HG02981 (cell line): ENCODE measurements at regions not wholly inside any gene's neighbourhood (a gene's known extent, or its start where the extent isn't known, plus 50 kb on each side); places are given as distances from the start of the nearest gene placed in this dataset.
A peak's percentile ranks its signal among the peaks of the same experiment; 100 is the strongest.

Experiments
- ATAC-seq: cut with Tn5 transposase; IDR thresholded peaks from one replicate; pipeline ENCODE4 v1.9.1; 2021; ENCODE audit warnings: mild to moderate bottlenecking, moderate library complexity; ENCODE audit not compliant: unreplicated experiment

- ATAC-seq = no peak
Measured at GRCh38 chr2:236964291-236964690, 121.4 kb upstream of the COPS8 start.

DNA sequence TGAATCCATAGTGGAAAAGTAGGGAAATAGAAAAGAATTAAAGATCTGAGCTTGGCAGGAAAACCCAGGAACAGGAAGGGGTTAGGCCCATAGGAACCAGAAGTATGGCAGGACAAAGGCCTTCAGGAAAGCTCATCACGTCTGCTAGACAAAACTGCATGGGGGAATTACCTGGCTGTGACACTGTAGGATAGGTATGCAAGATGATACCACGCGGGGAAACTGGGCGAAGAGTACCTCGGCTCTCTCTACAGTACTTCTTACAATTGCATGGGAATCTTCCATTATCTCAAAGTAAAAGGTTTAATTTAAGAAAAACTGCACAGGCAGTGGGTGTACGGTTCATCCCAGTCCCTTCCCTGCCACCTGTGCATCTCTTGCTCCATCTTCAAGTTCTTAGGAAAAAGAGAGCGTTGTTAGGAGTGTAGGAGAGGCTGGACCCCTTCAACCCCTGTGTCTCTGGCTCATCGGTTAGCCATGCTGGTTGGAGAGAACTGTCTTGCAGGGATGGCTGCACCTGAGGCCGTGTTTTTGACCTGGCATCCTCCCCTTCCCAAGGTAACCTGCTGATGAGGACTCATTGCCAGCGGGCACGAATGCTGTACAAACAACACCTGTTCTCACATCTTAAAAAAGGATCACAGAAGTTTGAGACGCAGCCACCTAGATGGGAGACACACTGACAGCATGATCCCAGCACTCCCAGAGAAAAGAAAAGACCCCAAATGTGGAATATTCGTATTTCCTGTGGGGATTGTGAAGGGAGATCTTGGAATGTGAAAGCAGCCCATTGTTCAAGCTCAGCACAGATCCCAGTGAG, 120.5 kb upstream of the COPS8 start:
- ATAC-seq = no peak

DNA sequence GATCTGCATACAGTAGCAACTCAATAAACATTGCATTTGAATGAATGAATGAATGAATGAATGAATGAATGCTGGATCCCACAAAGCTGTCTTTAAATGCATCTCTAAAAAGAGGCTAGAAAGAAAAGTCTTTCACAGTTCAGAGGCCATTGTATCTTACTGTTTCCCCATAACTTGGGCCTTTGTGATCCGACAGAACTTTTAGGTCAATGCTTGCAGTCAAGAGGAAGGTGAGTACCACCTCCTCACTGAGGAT, 119.9 kb upstream of the COPS8 start:
- ATAC-seq = no peak

GRCh38 chr2:236967499-236967783, 118.2 kb upstream of the COPS8 start:
- ATAC-seq = no peak

- peak; percentile 75 for ATAC-seq
Measured at GRCh38 chr2:236968101-236968879, 117.4 kb upstream of the COPS8 start.

- ATAC-seq = no peak
Measured at GRCh38 chr2:236968880-236969534, 116.7 kb upstream of the COPS8 start.

GRCh38 chr2:236969767-236970655, 115.7 kb upstream of the COPS8 start:
- ATAC-seq = no peak

- no peak for ATAC-seq
Measured at GRCh38 chr2:236970656-236971010, 115.1 kb upstream of the COPS8 start.

DNA sequence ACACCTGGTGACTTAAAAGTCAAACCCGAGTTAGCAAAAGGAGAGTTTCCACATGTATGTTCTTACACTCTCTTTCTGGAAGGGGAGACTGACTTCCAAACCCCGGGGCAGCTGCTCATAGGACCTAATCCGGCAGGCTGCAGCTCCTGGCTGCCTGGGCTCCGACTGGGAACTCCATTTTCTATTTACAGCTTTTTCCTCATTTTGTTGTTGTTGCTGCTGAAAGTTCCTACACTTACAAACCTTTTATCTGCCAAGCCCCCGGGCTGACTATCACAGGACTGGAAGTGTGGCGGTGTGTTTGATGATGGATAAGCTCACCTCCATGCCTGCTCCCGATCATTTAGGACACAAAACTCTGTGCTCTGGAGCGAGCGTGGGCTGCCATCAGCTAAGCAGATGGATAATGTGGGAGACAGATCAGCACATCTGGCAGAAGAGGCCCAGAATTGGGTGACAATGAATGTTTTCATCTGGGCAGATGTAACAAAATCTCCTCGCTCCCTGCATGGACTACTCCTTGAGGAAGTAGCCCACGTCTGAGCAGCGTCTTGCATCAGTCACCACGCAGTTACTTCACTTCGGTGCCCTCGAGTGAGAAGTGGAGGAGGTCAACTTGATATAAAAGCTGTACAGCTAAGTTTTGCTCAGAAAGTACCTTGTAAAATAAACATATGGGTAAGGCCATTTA, 114.4 kb upstream of the COPS8 start:
- no peak for ATAC-seq

GRCh38 chr2:236971919-236972381, 113.7 kb upstream of the COPS8 start:
- no peak for ATAC-seq

DNA sequence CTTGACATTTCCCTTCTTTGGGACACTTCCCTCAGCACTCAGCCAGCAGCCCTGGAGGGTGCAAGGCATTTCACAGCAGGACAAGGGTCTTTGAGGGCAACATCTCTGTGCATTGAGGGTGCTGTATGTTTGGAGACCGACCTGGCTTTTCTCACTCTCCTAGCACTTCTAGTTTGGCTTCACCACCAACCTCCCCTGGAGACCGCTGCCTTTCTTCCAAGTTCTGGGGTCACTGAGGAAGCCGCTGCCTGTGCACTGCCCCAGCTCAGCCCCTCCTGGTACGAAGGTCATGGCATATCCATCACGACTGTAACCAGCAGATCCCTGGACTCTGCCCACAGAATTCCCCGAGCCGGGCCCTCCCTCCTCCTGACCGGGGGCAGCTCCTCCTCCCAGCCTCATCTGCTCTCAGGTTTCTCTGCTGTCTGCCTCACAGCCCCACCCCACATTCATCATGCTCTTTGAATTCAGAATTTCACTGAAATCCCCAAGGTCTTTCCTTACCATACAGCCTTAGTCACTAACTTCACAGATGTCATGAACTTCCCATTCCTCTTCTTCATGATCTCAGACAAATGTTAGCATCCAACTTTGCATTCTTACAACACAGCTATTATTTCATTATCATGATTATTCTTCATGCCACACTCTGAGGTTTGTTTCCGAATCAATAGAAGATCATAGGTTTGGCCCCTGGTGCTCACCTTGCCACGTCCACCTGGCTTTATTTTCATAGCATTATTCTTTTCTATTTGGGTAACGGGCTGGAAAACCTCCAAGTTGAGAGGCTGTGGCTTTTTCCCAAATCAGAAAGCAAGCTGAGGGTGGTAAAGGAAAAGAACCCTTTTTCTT, 113.0 kb upstream of the COPS8 start:
- ATAC-seq = no peak

DNA sequence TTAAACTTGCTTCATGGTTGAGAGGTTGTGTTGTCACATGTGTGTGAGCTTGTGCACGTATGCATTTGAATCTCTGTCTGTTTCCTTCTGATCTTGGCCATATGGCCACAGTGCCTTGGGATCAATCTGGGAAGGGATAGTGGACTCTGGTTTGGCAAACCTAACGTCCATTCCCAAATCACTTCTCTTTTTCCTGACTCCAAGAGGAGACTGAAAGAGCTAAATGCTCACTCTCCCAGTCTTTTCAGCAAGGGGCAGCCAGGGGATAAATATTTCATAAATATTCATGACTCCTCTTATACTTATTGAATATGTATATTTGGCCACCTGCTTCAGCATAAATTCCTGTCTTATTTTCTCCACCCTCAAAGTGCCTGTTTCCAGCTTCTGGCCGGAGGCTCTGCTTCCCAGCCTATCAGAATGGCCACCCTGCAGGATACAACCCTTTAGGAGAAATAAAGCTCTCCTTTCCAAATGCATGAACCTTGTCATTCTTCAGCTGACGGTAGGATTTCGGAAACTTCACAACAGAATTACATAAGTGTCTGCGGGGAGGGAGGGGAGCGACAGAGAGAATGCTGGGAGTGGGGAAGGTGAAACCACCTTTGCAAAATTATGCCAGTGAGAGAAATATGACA, 112.2 kb upstream of the COPS8 start:
- no peak for ATAC-seq

- ATAC-seq = no peak
Measured at GRCh38 chr2:236974148-236974547, 111.5 kb upstream of the COPS8 start.

DNA sequence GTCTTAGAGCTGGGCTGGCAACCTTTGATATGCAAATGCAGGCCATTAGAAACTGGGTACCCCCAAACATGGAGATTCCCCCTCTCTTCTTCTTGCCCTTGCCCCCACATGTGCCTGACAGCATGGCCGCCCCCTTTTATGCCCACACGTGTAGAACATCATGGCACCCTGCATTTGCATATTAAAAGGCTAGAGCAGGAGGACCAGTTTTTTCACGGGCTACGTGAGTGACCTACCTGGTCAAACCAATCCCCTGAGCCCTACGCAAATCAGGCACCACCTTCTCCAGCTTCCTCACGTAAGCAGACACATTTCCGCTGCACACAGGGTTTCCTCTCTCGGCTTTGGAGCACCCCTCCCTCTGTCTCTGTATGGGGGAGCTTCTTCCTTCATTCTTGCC, 110.9 kb upstream of the COPS8 start:
- no peak for ATAC-seq

DNA sequence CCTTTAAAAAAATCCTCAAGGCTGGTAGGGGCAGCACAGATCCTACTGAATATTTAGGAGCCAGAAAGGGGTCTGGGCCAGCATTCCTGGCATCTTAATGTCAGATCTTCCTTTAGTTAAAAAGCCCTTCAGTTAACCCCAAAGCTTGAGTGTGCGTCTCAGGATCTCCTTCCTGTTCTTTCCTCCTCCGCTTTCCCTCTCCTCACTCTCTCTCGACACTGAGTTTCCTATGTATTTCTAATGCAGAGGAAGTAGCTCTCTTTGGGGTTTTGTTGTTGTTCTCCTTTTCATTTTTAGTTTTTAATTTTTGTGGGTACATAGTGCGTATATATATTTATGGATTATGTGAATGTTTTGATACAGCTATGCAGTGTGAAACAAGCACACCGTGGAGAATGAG, 109.9 kb upstream of the COPS8 start:
- ATAC-seq = no peak

DNA sequence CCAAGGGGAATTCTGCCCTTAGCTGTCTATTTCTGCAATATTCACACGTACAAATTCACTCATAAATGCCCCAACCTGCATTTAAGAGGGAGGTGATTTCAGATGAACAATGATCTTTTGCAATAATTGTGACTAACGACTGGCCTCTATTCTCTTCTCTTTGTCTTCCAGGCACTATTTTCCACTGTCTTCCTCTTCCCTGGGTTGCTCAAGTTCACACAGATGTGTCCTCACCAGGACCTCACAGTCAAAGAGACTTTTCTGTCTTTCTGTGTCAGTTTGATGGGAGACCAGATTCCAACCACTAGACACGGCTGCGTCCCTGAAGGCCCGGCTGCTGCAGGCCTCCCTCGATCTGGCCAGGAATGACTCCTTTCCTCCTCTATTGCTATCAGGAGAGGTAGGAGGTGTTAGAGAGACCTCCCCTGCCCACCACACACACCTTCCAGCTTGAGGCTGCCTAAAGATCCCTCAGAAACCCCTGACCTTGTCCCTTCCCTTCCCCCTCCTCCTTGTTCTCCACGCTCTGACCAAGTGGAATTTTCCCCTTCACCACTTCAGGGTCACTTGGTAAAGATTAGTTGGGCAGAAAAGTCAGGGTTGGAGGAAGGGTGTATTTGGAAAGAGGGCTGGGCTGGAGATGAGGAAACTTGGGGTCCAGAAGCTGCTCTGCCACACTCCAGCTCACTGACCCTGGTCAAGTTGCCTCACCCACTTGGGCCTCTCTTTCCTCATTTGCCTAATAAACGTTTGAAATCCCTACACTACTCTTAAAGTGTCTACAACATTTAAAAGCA, 109.2 kb upstream of the COPS8 start:
- no peak for ATAC-seq

DNA sequence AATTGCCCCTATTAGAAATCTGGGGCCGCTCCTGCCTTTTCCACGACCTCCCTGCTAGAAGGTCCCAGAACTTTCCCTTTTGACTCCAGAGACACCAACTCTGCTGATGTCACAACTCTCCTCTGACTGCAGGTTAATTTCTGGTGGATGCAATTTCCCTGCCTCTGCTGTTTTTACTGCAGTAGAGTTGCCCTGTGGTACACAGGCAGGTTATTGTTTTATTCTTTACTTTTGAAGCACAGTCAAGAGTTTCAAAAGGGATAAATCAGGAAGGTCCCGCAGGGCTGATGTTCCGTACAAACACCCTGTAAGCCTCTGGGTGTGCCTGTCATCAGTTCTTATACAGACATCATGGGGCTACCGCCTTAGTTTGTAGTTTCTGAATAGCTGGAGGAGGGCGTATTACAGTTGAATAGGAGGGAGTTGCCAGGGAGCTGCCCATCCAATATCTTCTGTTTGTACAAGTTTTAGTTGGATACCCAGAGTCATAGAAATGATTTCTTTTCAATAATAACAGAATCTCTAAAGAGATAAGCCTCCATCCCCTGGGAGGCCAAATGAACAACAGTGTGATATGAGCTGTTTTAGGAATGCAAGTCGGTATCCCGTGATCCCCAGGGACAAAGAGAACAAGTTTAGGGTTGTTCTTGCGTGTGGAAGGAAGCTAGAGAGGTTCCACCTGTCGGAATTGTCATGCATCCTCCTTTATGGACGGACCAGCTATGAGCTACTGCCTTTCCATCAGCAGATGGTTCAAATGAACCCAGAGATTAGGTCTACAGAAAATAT, 108.4 kb upstream of the COPS8 start:
- ATAC-seq = no peak
